ENCODE measurements at regions not wholly inside any gene's neighbourhood (a gene's known extent, or its start where the extent isn't known, plus 50 kb on each side); places are given as distances from the start of the nearest gene placed in this dataset.

- 0 out of 2 replicates have a peak, but pooled peaks cover 5% of the 10 kb centered on the region for H3K4me1 Mint-ChIP-seq
- H3K4me3 Mint-ChIP-seq = no peak overlapping the region
- no peaks in the 10 kb centered on the region for H3K27me3 Mint-ChIP-seq (ENCODE audit: low read depth)
- ATAC-seq (no peak), DNase-seq (ENCODE audit: low spot score) (no peak)
- no peaks in the 10 kb centered on the region for H3K36me3 Mint-ChIP-seq
- CTCF ChIA-PET = no interaction called here
- no peak for TF ChIP-seq HMGA2 (CRISPR knock-in tag; IDR thresholded peaks at IDR 0.05)
- no peak for TF ChIP-seq TP53 (CRISPR knock-in tag; IDR thresholded peaks at IDR 0.05)
- TF ChIP-seq TEAD4 (CRISPR knock-in tag; IDR thresholded peaks at IDR 0.05) = no peak
- no peak for TF ChIP-seq MLX (CRISPR knock-in tag; IDR thresholded peaks at IDR 0.05)
- TF ChIP-seq MYBL2 (CRISPR knock-in tag; IDR thresholded peaks at IDR 0.05) = no peak
- TF ChIP-seq MXD4 (CRISPR knock-in tag; IDR thresholded peaks at IDR 0.05; ENCODE audit: borderline replicate concordance) = no peak
- TF ChIP-seq AR (CRISPR knock-in tag; IDR thresholded peaks at IDR 0.05) = no peak
- TF ChIP-seq, protein P1, sequence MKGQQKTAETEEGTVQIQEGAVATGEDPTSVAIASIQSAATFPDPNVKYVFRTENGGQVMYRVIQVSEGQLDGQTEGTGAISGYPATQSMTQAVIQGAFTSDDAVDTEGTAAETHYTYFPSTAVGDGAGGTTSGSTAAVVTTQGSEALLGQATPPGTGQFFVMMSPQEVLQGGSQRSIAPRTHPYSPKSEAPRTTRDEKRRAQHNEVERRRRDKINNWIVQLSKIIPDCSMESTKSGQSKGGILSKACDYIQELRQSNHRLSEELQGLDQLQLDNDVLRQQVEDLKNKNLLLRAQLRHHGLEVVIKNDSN (CRISPR knock-in tag; IDR thresholded peaks at IDR 0.05) = no peak
- TF ChIP-seq ATF1 (CRISPR knock-in tag; IDR thresholded peaks at IDR 0.05) = no peak
- no peak for TF ChIP-seq ZNF232 (CRISPR knock-in tag; IDR thresholded peaks at IDR 0.05)
- TF ChIP-seq, protein P2, sequence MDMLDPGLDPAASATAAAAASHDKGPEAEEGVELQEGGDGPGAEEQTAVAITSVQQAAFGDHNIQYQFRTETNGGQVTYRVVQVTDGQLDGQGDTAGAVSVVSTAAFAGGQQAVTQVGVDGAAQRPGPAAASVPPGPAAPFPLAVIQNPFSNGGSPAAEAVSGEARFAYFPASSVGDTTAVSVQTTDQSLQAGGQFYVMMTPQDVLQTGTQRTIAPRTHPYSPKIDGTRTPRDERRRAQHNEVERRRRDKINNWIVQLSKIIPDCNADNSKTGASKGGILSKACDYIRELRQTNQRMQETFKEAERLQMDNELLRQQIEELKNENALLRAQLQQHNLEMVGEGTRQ (CRISPR knock-in tag; IDR thresholded peaks at IDR 0.05) = no peak
- TF ChIP-seq NFYB (CRISPR knock-in tag; conservative IDR thresholded peaks at IDR 0.05; ENCODE audit: low read depth) = no peak
- TF ChIP-seq E2F4 (CRISPR knock-in tag; IDR thresholded peaks at IDR 0.05; ENCODE audit: borderline replicate concordance, low read depth) = no peak
- no peak for TF ChIP-seq ZBTB21 (CRISPR knock-in tag; IDR thresholded peaks at IDR 0.05; ENCODE audit: borderline replicate concordance)
- TF ChIP-seq IRF2 (CRISPR knock-in tag; IDR thresholded peaks at IDR 0.05; ENCODE audit: borderline replicate concordance, low read depth) = no peak
- TF ChIP-seq NFE2L1 (CRISPR knock-in tag; IDR thresholded peaks at IDR 0.05) = no peak
- TF ChIP-seq STAT6 (CRISPR knock-in tag; conservative IDR thresholded peaks at IDR 0.05; ENCODE audit: low read depth) = no peak
- no peak for TF ChIP-seq ZNF425 (CRISPR knock-in tag; conservative IDR thresholded peaks at IDR 0.05)
- TF ChIP-seq, protein P3, sequence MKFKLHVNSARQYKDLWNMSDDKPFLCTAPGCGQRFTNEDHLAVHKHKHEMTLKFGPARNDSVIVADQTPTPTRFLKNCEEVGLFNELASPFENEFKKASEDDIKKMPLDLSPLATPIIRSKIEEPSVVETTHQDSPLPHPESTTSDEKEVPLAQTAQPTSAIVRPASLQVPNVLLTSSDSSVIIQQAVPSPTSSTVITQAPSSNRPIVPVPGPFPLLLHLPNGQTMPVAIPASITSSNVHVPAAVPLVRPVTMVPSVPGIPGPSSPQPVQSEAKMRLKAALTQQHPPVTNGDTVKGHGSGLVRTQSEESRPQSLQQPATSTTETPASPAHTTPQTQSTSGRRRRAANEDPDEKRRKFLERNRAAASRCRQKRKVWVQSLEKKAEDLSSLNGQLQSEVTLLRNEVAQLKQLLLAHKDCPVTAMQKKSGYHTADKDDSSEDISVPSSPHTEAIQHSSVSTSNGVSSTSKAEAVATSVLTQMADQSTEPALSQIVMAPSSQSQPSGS (CRISPR knock-in tag; IDR thresholded peaks at IDR 0.05; ENCODE audit: borderline replicate concordance, low read depth) = no peak
- no peak overlapping the region for H3K27ac Mint-ChIP-seq
- no peaks in the 10 kb centered on the region for H3K9me3 Mint-ChIP-seq
- POLR2A ChIA-PET = no interaction called here
These were observed 360.1 kb downstream of the BARHL2 start for GRCh38 chr1:90356991-90357390.

Measured in WTC11 (cell line).